ENCODE measurements at regions not wholly inside any gene's neighbourhood (a gene's known extent, or its start where the extent isn't known, plus 50 kb on each side); places are given as distances from the start of the nearest gene placed in this dataset.

DNA sequence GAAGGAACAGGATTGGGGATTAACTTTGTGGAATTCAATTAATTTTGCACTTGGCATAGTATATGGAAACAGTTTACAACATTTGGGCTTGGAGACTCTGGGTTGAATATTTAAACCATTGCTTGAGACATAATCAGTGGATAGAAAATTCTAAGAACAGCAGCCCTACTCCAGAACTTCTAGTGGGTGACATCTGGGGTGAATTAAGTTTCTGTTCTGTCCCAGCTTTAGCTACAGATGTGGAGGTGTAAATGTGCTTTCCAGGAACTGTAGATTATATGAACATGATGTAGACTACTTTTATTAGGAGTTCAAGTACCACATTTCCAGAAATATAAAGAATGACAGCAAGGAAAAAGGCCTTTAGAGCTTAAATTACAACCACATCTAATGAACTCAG is 51.9 kb upstream of the SKAP2 start:
- no peak for DNase-seq (ENCODE audit: extremely low read depth, low read depth)

Measured in NCI-H460 (cell line).